ENCODE measurements at regions not wholly inside any gene's neighbourhood (a gene's known extent, or its start where the extent isn't known, plus 50 kb on each side); places are given as distances from the start of the nearest gene placed in this dataset.

GRCh38 chr18:65230311-65230710 is 520.5 kb upstream of the CDH7 start:
- TF ChIP-seq ZNF70 (CRISPR knock-in tag; IDR thresholded peaks at IDR 0.05): no peak
- TF ChIP-seq ISL1 (CRISPR knock-in tag; IDR thresholded peaks at IDR 0.05): no peak
- no peak for TF ChIP-seq RARB (CRISPR knock-in tag; IDR thresholded peaks at IDR 0.05)
- TF ChIP-seq TCF4 (CRISPR knock-in tag; IDR thresholded peaks at IDR 0.05; ENCODE audit: borderline replicate concordance): no peak
- no peak for TF ChIP-seq ESRRG (CRISPR knock-in tag; IDR thresholded peaks at IDR 0.05)
- no peak for TF ChIP-seq CSDC2 (CRISPR knock-in tag; IDR thresholded peaks at IDR 0.05)
- no peak for TF ChIP-seq ZNF565 (CRISPR knock-in tag; conservative IDR thresholded peaks at IDR 0.05; ENCODE audit: low read depth)
- TF ChIP-seq ARNTL (CRISPR knock-in tag; IDR thresholded peaks at IDR 0.05; ENCODE audit: borderline replicate concordance, low read depth): no peak
- TF ChIP-seq CREB5 (CRISPR knock-in tag; IDR thresholded peaks at IDR 0.05; ENCODE audit: low read depth): no peak
- TF ChIP-seq PATZ1 (CRISPR knock-in tag; IDR thresholded peaks at IDR 0.05; ENCODE audit: borderline replicate concordance): no peak
- no peak for TF ChIP-seq TSHZ2 (CRISPR knock-in tag; IDR thresholded peaks at IDR 0.05)
- TF ChIP-seq OSR1 (CRISPR knock-in tag; IDR thresholded peaks at IDR 0.05): no peak
- no peak for TF ChIP-seq BACH2 (CRISPR knock-in tag; IDR thresholded peaks at IDR 0.05; ENCODE audit: borderline replicate concordance)
- TF ChIP-seq ZNF8 (CRISPR knock-in tag; IDR thresholded peaks at IDR 0.05): no peak
- no peak for ATAC-seq

- no peak for ATAC-seq
- no peak for TF ChIP-seq PPARA (CRISPR knock-in tag; IDR thresholded peaks at IDR 0.05; ENCODE audit: borderline replicate concordance)
- TF ChIP-seq CSRNP3 (CRISPR knock-in tag; IDR thresholded peaks at IDR 0.05): no peak
- no peak for TF ChIP-seq ZFP30 (CRISPR knock-in tag; IDR thresholded peaks at IDR 0.05)
- no peak for TF ChIP-seq TOX (CRISPR knock-in tag; IDR thresholded peaks at IDR 0.05; ENCODE audit: borderline replicate concordance)
- TF ChIP-seq TSHZ2 (CRISPR knock-in tag; IDR thresholded peaks at IDR 0.05): no peak
- TF ChIP-seq ESRRG (CRISPR knock-in tag; IDR thresholded peaks at IDR 0.05): no peak
- TF ChIP-seq SNAI2 (CRISPR knock-in tag; IDR thresholded peaks at IDR 0.05): no peak
- no peak for TF ChIP-seq CREB5 (CRISPR knock-in tag; IDR thresholded peaks at IDR 0.05; ENCODE audit: low read depth)
- no peak for TF ChIP-seq ISL1 (CRISPR knock-in tag; IDR thresholded peaks at IDR 0.05)
- no peak for TF ChIP-seq BACH2 (CRISPR knock-in tag; IDR thresholded peaks at IDR 0.05; ENCODE audit: borderline replicate concordance)
- TF ChIP-seq GLIS3 (CRISPR knock-in tag; IDR thresholded peaks at IDR 0.05): no peak
Observed at GRCh38 chr18:65227970-65228369, 522.8 kb upstream of the CDH7 start.
